A172 (cell line): ENCODE measurements at regions not wholly inside any gene's neighbourhood (a gene's known extent, or its start where the extent isn't known, plus 50 kb on each side); places are given as distances from the start of the nearest gene placed in this dataset.
"Not testable (repeated sequence)": the region's sequence is repeated elsewhere in the genome, so short reads cannot be mapped to it uniquely, and the experiment has no call there.

Experiments used
- DNase-seq: peaks from one replicate; pipeline ENCODE4 v3.0.0-alpha.2; 2015; ENCODE audit warnings: low spot score

GRCh38 chr5:88666761-88667495 lies 216.1 kb downstream of the MEF2C start:
- DNase-seq, result peak; percentile 44

GRCh38 chr5:88665750-88666215 lies 217.2 kb downstream of the MEF2C start:
- DNase-seq, result no peak

GRCh38 chr5:88664645-88665044 lies 218.3 kb downstream of the MEF2C start:
- DNase-seq, result no peak

GRCh38 chr5:88663793-88664216 lies 219.2 kb downstream of the MEF2C start:
- DNase-seq, result no peak

- DNase-seq, result no peak
Measured at GRCh38 chr5:88662846-88663245, 220.1 kb downstream of the MEF2C start.

GRCh38 chr5:88661806-88662207 lies 221.2 kb downstream of the MEF2C start:
- peak; percentile 2 for DNase-seq

GRCh38 chr5:88660947-88661805 lies 221.8 kb downstream of the MEF2C start:
- peak; percentile 95 for DNase-seq

- DNase-seq, result peak; percentile 76
Measured at GRCh38 chr5:88660264-88660946, 222.6 kb downstream of the MEF2C start.

GRCh38 chr5:88659529-88660263 lies 223.3 kb downstream of the MEF2C start:
- DNase-seq, result no peak

- DNase-seq, result no peak
Measured at GRCh38 chr5:88658886-88659285, 224.1 kb downstream of the MEF2C start.

GRCh38 chr5:88657906-88658775 lies 224.8 kb downstream of the MEF2C start:
- DNase-seq, result no peak

GRCh38 chr5:88657136-88657535 lies 225.8 kb downstream of the MEF2C start:
- no peak for DNase-seq

- no peak for DNase-seq
Measured at GRCh38 chr5:88656221-88656950, 226.6 kb downstream of the MEF2C start.

- DNase-seq, result no peak
Measured at GRCh38 chr5:88653471-88653870, 229.5 kb downstream of the MEF2C start.

GRCh38 chr5:88647901-88648300 lies 235.1 kb downstream of the MEF2C start:
- no peak for DNase-seq

- no peak for DNase-seq
Measured at GRCh38 chr5:88646866-88647265, 236.1 kb downstream of the MEF2C start.

GRCh38 chr5:88644676-88645075 lies 238.3 kb downstream of the MEF2C start:
- no peak for DNase-seq

GRCh38 chr5:88643315-88643714 lies 239.7 kb downstream of the MEF2C start:
- DNase-seq, result no peak

GRCh38 chr5:88634014-88634413 lies 249.0 kb downstream of the MEF2C start:
- DNase-seq, result no peak

GRCh38 chr5:88622890-88623289 lies 260.1 kb downstream of the MEF2C start:
- DNase-seq, result not testable (repeated sequence)
